Panc1 (cell line): ENCODE measurements at regions not wholly inside any gene's neighbourhood (a gene's known extent, or its start where the extent isn't known, plus 50 kb on each side); places are given as distances from the start of the nearest gene placed in this dataset.

ENCODE experiments used
- POLR2AphosphoS5 ChIP-seq: IDR thresholded peaks from 2 replicates; pipeline ENCODE4 v1.6.1; 2012; ENCODE audit warnings: mild to moderate bottlenecking, low read depth, low read length, moderate library complexity
- TCF7L2 ChIP-seq: IDR thresholded peaks from 2 replicates; pipeline ENCODE4 v1.6.1; 2011; ENCODE audit warnings: mild to moderate bottlenecking, low read depth, low read length, inconsistent platforms
- TF ChIP-seq, protein P1 (sequence below): fragments of 450-650 bp; IDR thresholded peaks from 2 replicates; pipeline ENCODE4 v1.5.1; 2017; ENCODE audit warnings: mild to moderate bottlenecking
- TF ChIP-seq, protein P2 (sequence below), 2 experiments: IDR thresholded peaks; 2 replicates each; pipeline ENCODE4 v1.6.1; 2011 to 2012; ENCODE audit warnings: low read depth in 2 of 2, control low read depth in 1 of 2, low read length in 1 of 2, mild to moderate bottlenecking in 1 of 2, moderate library complexity in 1 of 2; ENCODE audit not compliant: insufficient read depth in 1 of 2

DNA sequence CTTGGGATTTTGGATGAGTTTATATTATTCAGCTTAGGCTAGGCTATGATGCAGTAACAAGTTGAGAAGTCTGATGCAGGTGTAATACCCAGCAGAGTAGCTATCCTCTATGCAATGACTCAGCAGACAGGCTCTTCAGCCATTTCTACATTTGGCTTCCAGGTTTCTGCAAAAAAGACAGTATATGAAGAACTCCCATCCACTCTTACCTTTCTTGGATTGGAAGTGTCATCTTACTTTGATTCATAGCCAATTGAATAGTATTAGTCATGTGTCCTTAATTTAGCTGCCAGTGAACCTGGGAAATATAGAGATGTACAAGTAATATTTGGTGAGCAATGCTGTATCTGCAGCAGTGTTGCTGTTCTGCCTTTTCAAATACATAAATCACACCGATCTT lies 127.8 kb upstream of the NPSR1 start:
- TF ChIP-seq, protein P1, sequence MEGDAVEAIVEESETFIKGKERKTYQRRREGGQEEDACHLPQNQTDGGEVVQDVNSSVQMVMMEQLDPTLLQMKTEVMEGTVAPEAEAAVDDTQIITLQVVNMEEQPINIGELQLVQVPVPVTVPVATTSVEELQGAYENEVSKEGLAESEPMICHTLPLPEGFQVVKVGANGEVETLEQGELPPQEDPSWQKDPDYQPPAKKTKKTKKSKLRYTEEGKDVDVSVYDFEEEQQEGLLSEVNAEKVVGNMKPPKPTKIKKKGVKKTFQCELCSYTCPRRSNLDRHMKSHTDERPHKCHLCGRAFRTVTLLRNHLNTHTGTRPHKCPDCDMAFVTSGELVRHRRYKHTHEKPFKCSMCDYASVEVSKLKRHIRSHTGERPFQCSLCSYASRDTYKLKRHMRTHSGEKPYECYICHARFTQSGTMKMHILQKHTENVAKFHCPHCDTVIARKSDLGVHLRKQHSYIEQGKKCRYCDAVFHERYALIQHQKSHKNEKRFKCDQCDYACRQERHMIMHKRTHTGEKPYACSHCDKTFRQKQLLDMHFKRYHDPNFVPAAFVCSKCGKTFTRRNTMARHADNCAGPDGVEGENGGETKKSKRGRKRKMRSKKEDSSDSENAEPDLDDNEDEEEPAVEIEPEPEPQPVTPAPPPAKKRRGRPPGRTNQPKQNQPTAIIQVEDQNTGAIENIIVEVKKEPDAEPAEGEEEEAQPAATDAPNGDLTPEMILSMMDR: no peak
- TF ChIP-seq, protein P2, sequence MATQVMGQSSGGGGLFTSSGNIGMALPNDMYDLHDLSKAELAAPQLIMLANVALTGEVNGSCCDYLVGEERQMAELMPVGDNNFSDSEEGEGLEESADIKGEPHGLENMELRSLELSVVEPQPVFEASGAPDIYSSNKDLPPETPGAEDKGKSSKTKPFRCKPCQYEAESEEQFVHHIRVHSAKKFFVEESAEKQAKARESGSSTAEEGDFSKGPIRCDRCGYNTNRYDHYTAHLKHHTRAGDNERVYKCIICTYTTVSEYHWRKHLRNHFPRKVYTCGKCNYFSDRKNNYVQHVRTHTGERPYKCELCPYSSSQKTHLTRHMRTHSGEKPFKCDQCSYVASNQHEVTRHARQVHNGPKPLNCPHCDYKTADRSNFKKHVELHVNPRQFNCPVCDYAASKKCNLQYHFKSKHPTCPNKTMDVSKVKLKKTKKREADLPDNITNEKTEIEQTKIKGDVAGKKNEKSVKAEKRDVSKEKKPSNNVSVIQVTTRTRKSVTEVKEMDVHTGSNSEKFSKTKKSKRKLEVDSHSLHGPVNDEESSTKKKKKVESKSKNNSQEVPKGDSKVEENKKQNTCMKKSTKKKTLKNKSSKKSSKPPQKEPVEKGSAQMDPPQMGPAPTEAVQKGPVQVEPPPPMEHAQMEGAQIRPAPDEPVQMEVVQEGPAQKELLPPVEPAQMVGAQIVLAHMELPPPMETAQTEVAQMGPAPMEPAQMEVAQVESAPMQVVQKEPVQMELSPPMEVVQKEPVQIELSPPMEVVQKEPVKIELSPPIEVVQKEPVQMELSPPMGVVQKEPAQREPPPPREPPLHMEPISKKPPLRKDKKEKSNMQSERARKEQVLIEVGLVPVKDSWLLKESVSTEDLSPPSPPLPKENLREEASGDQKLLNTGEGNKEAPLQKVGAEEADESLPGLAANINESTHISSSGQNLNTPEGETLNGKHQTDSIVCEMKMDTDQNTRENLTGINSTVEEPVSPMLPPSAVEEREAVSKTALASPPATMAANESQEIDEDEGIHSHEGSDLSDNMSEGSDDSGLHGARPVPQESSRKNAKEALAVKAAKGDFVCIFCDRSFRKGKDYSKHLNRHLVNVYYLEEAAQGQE (IDR thresholded peaks at IDR 0.05; ENCODE audit: insufficient read depth in 1 of 2, low read depth in 2 of 2, low read length in 1 of 2): no peak
- no peak for TF ChIP-seq TCF7L2
- TF ChIP-seq POLR2AphosphoS5: no peak
